ENCODE measurements at regions not wholly inside any gene's neighbourhood (a gene's known extent, or its start where the extent isn't known, plus 50 kb on each side); places are given as distances from the start of the nearest gene placed in this dataset.

- Mint-ChIP-seq H3K4me1 (ENCODE audit: unreplicated experiment) (no peaks in the 10 kb centered on the region), H3K27ac (ENCODE audit: unreplicated experiment) (no peak overlapping the region), H3K27me3 (ENCODE audit: unreplicated experiment) (peaks cover 3% of the 10 kb centered on the region), H3K4me3 (ENCODE audit: unreplicated experiment) (no peak overlapping the region), H3K9me3 (ENCODE audit: unreplicated experiment) (no peaks in the 10 kb centered on the region), H3K36me3 (ENCODE audit: unreplicated experiment) (no peaks in the 10 kb centered on the region)
- TF ChIP-seq, protein P1, sequence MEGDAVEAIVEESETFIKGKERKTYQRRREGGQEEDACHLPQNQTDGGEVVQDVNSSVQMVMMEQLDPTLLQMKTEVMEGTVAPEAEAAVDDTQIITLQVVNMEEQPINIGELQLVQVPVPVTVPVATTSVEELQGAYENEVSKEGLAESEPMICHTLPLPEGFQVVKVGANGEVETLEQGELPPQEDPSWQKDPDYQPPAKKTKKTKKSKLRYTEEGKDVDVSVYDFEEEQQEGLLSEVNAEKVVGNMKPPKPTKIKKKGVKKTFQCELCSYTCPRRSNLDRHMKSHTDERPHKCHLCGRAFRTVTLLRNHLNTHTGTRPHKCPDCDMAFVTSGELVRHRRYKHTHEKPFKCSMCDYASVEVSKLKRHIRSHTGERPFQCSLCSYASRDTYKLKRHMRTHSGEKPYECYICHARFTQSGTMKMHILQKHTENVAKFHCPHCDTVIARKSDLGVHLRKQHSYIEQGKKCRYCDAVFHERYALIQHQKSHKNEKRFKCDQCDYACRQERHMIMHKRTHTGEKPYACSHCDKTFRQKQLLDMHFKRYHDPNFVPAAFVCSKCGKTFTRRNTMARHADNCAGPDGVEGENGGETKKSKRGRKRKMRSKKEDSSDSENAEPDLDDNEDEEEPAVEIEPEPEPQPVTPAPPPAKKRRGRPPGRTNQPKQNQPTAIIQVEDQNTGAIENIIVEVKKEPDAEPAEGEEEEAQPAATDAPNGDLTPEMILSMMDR (IDR thresholded peaks at IDR 0.05) = no peak
- DNase-seq (ENCODE audit: extremely low spot score, unreplicated experiment) = no peak
Measured at GRCh38 chr5:86885011-86885410, 267.3 kb downstream of the COX7C start.

DNA sequence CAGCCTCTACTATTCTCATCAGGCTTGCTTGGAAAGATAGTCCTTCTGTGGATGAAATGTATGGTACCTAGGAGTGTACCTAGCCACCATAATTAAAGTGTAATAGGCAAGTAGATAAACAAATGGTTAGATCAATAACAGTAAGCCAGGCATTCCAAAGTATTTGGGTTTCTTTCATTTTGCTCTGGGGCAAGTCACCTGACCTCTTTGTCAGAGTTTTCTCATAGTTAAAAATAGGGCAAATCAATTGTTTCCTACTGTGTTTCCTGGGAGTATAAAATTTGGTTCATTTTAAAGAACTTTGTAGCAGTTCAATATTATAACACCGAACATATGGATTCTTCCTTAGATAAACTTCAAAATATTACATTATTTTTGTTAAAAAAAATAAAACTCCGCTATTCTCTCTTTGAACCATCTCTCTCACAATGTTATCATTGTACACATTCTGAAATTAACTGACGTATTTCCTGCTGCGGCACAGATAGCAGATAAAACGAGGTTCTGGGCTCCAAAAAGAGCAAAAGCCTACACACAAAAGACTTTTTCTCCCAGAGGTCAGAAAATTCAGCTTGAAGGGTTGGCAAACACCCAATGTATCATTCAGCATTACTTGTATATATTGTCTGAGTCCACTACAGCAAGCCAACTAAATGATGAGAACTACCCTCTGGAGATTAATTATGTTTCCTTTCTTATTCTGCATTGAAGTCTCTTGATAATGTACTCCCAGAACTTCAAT lies 267.9 kb downstream of the COX7C start:
- H3K4me1 Mint-ChIP-seq (ENCODE audit: unreplicated experiment) = no peaks in the 10 kb centered on the region
- no peak overlapping the region for H3K27ac Mint-ChIP-seq (ENCODE audit: unreplicated experiment)
- no peaks in the 10 kb centered on the region for H3K36me3 Mint-ChIP-seq (ENCODE audit: unreplicated experiment)
- TF ChIP-seq, protein P1 (IDR thresholded peaks at IDR 0.05) = no peak
- H3K4me3 Mint-ChIP-seq (ENCODE audit: unreplicated experiment) = no peak overlapping the region
- H3K27me3 Mint-ChIP-seq (ENCODE audit: unreplicated experiment) = peaks cover 3% of the 10 kb centered on the region
- no peak for DNase-seq (ENCODE audit: extremely low spot score, unreplicated experiment)
- no peaks in the 10 kb centered on the region for H3K9me3 Mint-ChIP-seq (ENCODE audit: unreplicated experiment)

GRCh38 chr5:86890375-86890774 lies 272.6 kb downstream of the COX7C start:
- Mint-ChIP-seq H3K27me3 (ENCODE audit: unreplicated experiment) (peaks cover 3% of the 10 kb centered on the region), H3K36me3 (ENCODE audit: unreplicated experiment) (no peaks in the 10 kb centered on the region), H3K4me3 (ENCODE audit: unreplicated experiment) (no peak overlapping the region), H3K4me1 (ENCODE audit: unreplicated experiment) (no peaks in the 10 kb centered on the region), H3K9me3 (ENCODE audit: unreplicated experiment) (no peaks in the 10 kb centered on the region), H3K27ac (ENCODE audit: unreplicated experiment) (no peak overlapping the region)
- DNase-seq (ENCODE audit: extremely low spot score, unreplicated experiment) = no peak
- TF ChIP-seq, protein P1 (IDR thresholded peaks at IDR 0.05) = no peak

- Mint-ChIP-seq H3K27ac (ENCODE audit: unreplicated experiment) (no peak overlapping the region), H3K36me3 (ENCODE audit: unreplicated experiment) (no peaks in the 10 kb centered on the region), H3K9me3 (ENCODE audit: unreplicated experiment) (no peaks in the 10 kb centered on the region), H3K27me3 (ENCODE audit: unreplicated experiment) (no peaks in the 10 kb centered on the region), H3K4me3 (ENCODE audit: unreplicated experiment) (no peak overlapping the region), H3K4me1 (ENCODE audit: unreplicated experiment) (no peaks in the 10 kb centered on the region)
- TF ChIP-seq, protein P1 (IDR thresholded peaks at IDR 0.05) = no peak
- no peak for DNase-seq (ENCODE audit: extremely low spot score, unreplicated experiment)
Measured at GRCh38 chr5:86894056-86894455, 276.3 kb downstream of the COX7C start.

GRCh38 chr5:86896916-86897315 lies 279.2 kb downstream of the COX7C start:
- peaks cover 3% of the 10 kb centered on the region for H3K27me3 Mint-ChIP-seq (ENCODE audit: unreplicated experiment)
- H3K27ac Mint-ChIP-seq (ENCODE audit: unreplicated experiment) = no peak overlapping the region
- H3K36me3 Mint-ChIP-seq (ENCODE audit: unreplicated experiment) = no peaks in the 10 kb centered on the region
- H3K9me3 Mint-ChIP-seq (ENCODE audit: unreplicated experiment) = no peaks in the 10 kb centered on the region
- H3K4me3 Mint-ChIP-seq (ENCODE audit: unreplicated experiment) = no peak overlapping the region
- no peak for DNase-seq (ENCODE audit: extremely low spot score, unreplicated experiment)
- H3K4me1 Mint-ChIP-seq (ENCODE audit: unreplicated experiment) = no peaks in the 10 kb centered on the region
- TF ChIP-seq, protein P1 (IDR thresholded peaks at IDR 0.05) = no peak
